HG02798 (cell line): ENCODE measurements at regions not wholly inside any gene's neighbourhood (a gene's known extent, or its start where the extent isn't known, plus 50 kb on each side); places are given as distances from the start of the nearest gene placed in this dataset.
"Not testable (repeated sequence)": the region's sequence is repeated elsewhere in the genome, so short reads cannot be mapped to it uniquely, and the experiment has no call there.

ENCODE experiments used
- ATAC-seq: cut with Tn5 transposase; IDR thresholded peaks from one replicate; pipeline ENCODE4 v1.9.1; 2021; ENCODE audit warnings: mild to moderate bottlenecking; ENCODE audit not compliant: unreplicated experiment, poor library complexity

DNA sequence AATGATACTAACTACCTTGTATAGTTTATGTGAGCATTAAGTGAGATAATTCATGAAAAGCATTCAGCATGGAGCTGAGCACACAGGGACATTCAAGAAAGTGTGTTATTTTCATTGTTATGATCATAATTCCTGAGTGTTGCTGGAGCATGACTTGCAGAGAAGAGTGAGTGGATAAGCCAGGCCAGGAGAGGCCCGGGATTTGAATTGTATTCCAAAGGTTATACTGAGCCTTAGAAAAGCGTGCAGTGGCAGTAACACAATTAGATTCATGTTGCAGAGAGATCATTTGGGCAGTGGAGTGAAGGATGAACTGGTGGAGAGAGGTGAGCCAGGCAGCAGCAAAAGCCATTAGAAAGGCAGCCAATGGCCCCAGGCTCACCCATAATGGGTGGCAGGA, 142.9 kb upstream of the SH3BP4 start:
- ATAC-seq: no peak

DNA sequence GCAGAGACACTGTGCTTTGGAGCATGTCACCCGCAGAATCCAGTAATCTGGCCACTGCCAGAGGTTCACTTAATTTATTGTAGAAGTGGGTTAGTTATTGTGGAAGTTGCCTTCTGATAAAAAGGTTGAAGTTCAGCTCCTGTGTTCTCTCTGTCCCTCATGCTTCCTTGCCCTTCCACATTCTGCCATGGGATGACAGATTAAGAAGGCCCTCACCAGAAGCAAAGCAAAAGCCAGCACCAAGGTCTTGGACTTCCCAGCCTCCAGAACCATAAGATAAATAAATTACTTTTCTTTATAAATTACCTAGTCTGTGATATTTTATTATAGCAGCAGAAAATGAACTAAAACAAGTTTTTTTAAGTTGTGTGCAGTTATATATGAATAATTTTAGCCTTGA, 145.0 kb upstream of the SH3BP4 start:
- ATAC-seq: no peak

DNA sequence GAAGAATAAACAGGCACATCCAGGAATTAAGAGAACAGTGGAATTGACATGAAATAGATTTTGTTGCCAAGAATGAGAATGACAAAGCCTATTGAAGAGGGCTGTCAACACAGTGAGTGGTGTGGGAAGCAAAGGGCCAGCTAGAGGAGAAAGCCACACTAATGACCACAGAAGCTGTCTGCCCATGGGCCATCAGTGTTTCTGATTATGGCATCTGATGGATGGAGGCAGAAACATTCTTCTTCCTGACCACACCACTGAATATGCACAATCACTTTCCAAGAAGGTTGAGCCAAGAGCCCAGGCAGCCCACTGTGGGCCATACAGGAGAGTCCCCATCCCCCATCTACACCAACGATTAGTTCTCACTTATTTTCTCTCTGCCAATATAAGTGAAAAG, 146.0 kb upstream of the SH3BP4 start:
- no peak for ATAC-seq

DNA sequence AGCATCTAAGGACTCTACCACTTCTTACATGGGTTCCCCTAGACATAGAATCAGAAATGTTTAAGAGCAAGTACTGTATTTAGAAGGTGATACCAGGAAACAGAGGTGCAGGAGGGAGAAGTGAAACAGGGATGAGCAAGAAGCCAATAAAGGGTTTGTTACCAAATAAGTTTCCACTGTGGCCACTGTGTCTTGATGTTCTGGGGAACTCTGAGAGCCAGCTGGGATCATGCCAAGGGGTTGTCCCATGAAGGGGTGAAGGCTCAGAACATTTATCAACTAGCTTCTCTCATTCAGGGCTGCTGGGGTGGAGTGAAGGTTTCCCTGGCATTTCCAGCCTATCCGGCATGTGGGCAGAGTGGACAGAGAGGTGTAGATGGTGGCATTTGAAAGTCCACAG, 147.1 kb upstream of the SH3BP4 start:
- no peak for ATAC-seq

DNA sequence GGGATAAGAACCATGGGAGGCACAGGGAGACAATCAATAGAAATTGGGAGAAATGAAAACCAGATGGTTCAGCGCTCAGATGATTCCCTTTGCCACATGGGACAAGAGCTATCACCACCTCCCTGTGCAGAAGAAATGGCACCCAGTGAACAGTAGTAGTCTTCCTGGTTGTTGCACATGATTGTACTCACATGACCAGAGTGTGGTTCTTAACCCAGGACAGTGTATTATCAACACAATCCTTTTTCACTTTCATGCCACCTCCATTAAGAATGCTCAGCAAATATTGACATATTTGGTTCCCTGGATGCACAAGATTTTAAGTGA, 149.0 kb upstream of the SH3BP4 start:
- no peak for ATAC-seq

DNA sequence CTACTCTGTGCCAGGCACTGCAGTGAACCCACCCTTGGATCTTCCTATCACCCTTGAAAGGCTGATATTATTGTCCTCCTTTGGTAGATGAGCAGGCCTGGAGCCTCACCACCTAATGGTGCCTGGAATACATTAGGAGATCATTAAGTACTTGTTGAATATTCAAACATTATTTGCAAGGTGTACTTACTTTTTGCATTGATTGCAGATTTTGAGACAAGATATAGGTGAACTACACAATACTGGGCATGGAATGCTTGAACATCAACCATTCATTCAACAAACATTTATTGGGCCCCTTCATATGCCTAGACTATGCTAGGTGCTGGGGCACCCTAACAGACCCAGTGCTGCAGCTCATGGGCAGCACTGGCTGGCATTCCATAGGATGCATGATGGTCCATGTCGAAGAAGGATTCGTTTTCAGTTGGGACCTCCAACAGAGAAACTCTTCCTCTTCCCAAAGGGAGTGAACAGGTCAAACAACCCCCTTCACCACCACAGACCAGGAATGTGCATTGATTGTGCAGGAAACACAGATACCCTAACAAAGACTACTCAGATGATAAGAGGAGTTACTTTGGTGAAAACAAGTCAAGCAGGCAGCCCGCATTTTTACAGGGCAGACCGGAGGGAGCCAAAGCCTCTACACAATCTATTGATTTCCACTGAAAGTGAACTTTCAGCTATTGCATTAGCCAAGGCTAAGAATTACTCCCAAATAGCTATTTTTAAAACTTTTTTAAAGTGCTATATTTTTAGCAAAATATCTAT, 149.6 kb upstream of the SH3BP4 start:
- ATAC-seq: no peak

DNA sequence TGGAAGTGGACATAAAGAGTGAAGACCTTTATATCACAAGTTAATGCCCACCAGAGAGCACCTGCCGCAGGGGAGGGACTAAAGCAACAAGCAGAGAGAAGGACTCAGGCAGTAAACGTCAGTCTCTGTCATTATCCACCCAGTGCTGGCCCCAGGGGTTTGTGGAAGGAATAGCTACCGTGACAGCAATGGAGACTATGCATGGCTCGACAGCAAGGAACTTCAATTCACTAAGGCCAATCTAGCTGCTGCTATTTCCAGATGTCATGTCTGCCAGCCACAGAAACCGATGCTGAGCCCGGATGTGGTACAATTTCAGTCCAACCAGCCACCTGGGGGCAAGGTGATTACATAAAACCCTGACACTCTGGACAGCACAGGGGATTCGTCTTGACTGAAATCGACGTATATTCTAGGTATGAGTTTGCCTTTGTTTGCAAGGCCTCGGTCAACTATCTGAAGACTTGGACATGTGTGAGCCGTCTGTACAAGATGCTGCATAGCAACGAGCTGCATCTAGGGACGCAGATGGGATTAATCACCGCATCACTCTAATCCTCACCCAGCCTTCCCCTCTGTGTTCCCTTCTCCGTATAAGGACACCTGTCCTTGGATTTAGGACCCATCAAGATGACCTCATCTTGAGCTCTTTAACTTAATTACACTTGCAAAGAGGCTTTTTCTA, 154.1 kb upstream of the SH3BP4 start:
- ATAC-seq: no peak

DNA sequence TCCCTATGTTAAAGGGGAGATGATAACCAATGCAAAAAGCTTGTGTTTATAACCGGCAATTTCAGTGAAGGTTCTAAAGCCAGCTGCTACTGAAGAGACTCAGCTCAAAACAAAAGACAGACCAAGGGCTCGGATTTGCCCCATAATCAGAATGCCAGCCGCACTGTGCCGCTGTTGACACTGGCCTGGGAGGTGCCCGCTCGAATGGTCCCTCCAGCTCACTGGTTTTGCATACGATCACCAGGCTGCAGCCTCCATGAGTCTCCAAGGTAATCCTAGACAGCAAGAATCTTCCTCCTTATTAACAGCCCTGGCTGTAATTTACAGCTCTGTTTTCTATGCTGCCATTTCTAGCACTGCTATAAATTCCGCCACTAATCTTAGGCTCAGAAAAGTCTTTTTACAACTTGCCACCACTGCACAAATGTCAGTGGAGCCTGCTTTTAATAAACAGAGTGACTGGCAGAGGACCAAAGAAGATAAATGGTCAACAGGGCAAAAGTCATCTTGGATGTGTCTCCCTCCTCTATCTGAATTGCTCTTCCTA, 155.7 kb upstream of the SH3BP4 start:
- ATAC-seq: no peak

DNA sequence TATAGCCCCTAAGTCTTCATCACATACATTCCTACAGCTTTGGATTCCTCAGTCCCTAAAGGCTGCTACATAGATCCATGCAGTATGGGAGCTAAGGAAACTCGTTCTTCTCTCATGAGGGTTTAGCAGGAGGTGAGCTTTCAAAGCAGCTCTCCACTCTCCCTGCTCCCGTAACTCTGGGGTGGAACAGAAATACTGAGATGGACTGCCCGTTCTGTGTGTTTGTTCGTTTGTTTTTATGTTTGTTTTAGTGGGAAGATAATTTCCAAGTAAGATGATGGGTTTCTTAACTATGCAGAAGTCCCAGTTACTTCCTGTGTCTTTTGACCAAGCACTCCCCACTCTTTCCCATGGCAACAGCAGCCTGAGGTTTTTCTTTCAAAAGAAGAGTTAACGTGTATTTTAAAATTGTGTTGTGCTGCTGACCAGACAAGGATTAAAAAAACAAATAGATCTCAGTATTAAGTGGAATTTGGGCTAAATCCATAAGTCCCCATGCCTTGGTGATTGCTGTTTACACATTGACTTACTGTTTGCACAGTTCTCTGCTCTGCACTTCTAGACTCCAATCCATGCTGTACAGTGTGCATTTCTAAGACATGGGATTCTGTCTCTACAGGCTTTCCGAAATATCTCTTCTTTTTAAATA, 156.4 kb upstream of the SH3BP4 start:
- no peak for ATAC-seq

DNA sequence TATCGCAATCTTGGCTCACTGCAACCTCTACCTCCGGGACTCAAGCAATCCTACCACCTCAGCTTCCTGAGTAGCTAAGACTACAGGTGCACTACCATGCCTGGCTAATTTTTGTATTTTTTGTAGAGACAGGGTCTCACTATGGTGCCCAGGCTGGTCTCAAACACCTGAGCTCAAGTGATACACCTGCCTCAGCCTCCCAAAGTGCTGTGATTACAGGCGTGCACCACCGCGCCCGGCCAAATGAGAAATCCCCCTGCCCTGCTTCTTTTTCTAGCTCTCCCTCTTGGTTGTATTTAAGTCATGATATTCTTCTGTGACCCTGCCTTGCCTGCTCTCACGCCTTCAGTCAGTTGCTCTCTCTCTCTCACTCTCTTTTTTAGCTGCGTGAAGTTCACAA, 157.0 kb upstream of the SH3BP4 start:
- no peak for ATAC-seq

DNA sequence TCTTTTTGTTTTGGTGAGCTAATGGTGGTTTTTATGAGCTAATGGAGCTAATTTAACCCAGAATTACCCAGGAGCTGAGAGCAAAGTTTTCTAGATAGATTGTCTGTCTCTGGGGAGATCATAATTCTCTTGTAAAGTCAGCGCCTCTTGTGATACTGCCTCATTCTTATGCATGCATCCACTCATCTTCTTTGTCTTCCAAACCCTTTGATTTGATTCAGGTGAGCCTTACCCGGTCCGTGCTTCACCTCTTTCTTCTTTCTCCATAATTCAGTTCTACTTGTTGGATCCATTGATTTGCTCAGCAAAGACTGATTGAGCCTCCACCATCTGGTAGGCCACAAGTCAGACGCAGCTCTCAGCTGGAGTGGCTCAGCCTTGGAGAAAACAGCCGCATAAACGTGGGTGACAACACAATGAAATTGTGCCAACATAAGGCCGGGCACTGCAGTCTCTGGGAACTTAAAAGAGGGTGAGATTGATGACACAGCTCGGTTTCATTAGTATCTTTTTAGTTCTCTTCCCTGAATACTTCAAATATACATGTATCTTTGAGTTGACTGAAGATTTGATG, 158.5 kb upstream of the SH3BP4 start:
- no peak for ATAC-seq

DNA sequence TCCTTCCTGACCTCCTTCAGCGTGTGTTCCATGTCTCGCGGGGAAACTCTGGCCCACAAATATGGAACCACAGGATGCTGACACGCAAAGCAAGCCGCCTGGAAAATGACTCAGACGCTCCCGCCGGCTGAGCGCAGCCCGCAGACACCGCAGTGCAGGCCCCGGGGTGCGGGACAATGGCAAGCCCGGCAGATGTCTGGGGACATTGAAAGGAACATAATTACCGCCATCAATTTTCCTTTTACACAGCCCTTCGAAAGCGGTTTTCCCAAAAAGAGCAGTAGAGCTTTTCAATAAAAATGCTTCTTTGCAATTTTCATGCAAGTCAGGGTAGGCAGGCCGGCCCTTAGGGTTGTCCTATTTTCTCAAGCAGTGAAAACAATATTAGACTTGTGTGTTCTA, 159.2 kb upstream of the SH3BP4 start:
- ATAC-seq: no peak

DNA sequence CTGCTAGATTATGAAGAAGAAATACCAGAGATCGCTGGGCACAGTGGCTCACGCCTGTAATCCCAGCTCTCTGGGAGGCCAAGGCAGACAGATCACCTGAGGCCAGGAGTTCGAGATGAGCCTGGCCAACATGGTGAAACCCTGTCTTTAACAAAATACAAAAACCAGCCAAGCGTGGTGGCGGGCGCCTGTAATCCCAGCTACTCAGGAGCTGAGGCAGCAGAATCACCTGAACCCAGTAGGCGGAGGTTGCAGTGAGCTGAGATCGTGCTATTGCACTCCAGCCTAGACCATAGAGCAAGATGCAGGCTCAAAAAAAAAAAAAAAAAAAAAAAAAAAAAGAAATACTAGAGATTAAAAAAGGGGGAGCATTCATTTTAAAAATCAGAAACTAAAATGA, 159.7 kb upstream of the SH3BP4 start:
- not testable (repeated sequence) for ATAC-seq

DNA sequence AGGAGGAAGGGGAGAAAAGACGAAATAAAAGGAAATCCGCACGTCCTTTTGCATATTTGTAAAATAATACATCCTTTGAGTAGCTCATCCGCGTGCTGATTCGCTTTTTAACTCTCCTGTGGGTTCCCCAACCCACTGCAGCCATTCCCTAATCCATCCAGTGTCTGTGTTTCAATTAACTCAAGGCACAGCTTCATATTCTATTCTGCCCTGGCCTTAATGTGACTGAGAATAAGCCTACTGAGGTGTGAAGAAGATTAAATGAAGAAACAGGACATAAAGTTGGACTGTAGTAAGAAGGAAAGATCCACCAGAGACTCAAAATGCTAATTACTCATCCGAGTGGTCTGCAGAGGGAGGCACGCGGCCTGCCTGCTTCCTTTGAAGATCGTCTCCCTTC, 161.4 kb upstream of the SH3BP4 start:
- no peak for ATAC-seq

DNA sequence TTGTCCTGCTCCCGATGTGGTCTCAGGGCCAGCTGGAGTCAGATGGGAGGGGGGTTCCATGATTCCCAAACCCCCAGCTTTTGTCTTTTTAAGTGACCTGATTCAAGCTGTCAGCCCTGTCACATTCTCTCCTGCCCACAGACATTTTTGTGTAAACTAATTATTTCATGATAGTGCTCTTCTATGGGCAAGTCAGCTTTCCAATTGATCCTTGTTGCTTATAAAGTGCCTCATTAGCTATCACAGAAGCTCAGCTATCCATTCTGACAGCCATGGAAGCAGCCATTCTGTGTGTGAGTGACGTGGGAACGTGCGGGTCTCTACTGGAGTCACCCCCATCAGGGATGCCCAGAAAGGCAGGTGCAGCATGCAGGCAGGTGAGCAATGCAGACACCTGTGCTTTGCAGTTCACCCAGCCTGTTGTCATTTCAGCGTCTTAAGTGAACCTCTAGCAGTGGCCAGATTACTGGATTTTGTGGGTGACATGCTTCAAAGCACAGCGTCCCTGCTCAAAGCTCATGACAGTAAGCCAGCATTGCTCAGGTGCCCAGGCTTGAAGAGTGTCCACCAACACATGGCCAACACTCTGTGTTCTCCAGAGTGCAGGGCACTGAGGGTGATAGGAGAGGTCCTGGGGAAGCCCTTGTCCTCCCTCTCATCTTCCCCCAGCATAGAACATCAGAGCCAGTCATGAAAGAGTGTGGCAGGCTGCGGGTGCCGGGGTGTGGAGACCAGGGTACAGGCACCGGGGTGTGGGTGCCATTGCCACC, 162.1 kb upstream of the SH3BP4 start:
- no peak for ATAC-seq

DNA sequence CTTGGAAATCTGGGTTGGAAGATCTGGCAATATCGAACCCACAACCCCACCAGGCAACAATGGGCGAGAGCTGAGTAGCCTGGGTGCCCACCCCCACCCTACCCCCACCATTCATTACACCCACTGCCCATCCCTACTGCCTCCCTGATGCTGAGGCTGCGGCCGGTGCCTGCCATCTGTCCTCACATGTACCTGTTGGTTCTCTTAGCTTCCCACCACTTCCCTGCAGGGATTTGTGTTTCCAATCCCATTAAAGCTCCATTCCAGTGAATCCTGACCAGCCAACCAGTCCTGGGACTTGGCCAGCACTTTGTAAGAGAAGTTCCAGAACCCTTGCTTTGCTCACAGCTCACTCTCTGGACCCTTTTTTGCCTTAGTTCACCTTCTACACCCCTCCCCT, 163.0 kb upstream of the SH3BP4 start:
- ATAC-seq: no peak

DNA sequence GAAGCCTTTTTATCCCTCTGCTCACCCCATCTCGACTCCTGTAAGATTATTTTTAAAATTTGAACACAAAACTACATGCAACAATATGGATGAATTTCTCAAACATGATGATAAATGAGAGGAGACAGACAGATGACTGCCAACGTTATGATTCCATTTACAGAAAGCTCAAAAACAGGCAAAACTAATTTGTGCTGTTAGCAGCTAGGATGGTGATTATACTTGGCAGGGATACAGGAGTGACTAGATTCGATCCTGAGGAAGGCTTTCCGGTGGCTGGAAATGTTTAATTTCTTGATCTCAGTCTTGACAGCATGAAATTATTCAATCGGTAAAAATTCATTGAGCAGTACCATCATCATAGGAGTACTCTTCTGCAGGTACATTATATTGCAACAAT, 163.4 kb upstream of the SH3BP4 start:
- no peak for ATAC-seq

DNA sequence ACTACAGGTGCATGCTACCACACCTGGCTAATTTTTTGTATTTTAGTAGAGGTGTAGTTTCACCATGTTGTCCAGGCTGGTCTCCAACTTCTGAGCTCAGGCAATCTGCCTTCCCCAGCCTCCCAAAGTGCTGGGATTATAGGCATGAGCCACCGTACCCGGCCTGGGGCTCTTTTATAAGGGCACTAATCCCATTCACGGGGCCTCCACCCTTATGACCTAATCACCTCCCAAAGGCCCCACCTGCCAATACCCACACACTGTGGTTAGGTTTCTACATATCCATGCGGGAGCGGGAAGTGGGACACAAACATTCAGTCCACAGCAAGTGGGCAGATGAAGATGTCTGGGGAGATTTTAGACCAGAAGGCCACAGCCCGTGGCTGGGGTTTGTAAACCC, 164.7 kb upstream of the SH3BP4 start:
- no peak for ATAC-seq

DNA sequence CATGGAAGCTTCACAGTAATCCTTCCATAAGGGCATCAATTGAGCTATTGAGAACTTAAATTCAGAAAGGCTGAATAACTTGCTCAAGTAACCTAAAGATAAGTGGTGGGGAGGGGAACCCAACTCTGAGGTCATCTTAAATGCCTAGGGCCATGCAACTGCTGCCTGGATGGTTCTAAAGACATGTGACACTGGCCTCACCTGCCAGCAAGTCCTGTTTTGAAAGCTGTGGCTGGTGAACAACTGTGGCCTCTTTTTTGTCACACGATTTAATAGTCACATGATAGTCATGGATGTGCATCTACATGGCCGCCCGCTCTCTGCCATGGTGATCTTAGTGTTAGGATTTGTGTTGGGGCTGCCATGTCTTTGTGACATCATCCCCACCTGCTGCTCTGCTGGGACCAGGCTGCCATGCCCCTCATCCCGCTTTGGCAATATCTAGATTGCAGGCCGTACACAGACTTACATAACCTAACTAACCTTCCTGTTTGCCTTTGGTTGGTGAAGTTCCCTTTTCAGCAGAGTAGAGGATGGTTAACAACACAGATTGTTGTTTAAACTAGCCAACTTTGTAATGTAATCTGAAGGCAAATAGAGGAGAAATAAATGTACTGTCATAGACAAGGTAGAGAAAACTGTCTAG, 177.9 kb upstream of the SH3BP4 start:
- no peak for ATAC-seq

DNA sequence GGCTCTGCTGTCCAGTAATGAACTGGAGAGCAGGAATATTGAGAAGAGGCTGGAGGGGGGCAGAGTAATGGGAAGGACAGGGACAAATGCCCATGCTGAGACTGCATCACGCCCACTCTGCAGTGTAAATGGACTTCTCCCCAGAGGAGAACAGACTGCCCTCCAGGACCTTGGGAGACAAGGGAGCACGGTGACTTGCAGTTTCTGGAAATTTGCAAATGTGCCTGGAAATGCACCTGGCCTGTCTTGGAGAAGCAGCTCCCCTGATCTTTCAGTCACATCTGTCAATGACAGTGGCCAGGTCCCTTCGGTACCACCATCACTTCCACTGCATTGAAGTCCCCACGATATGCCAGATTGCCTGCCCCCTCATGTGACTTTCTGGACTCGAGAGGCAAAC, 178.7 kb upstream of the SH3BP4 start:
- no peak for ATAC-seq
